ENCODE measurements at regions not wholly inside any gene's neighbourhood (a gene's known extent, or its start where the extent isn't known, plus 50 kb on each side); places are given as distances from the start of the nearest gene placed in this dataset.

DNA sequence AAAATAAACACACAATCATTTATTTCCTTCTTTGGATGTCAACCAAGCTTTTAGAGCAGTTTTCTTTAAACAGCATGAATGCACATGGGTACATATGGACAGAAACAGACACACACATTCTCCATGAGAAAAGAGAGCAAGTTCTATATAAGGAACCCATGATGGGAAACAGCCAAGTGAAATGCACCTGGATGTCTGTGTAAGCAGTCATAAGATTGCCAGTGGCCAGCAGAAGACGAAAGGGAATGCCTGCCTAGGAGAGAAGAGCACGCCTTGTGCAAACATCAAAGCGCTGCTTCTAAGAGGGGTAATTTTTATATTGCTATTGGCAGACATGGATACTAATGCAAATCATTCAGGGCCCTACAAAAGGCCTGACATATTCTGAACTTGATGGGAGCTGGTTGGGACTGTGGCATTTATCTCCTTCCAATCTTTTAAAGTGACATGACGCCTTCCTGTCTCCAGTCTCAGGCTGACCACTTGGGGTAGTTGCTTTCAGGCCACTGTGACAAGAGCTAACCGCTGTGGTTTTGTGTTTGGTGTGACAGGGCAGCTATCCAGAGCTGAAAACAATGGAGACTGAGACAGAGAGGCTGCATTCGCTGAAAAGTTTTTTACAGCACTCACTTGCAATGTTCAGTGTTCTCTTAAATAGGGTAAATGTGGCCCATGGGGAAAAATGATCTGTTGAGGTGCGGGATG lies 75.0 kb upstream of the DPT start:
- TF ChIP-seq, protein P1, sequence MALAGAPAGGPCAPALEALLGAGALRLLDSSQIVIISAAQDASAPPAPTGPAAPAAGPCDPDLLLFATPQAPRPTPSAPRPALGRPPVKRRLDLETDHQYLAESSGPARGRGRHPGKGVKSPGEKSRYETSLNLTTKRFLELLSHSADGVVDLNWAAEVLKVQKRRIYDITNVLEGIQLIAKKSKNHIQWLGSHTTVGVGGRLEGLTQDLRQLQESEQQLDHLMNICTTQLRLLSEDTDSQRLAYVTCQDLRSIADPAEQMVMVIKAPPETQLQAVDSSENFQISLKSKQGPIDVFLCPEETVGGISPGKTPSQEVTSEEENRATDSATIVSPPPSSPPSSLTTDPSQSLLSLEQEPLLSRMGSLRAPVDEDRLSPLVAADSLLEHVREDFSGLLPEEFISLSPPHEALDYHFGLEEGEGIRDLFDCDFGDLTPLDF (CRISPR knock-in tag; IDR thresholded peaks at IDR 0.05) = no peak
- TF ChIP-seq KAT7 (CRISPR knock-in tag; IDR thresholded peaks at IDR 0.05; ENCODE audit: borderline replicate concordance) = no peak
- TF ChIP-seq ZNF138 (CRISPR knock-in tag; conservative IDR thresholded peaks at IDR 0.05) = no peak
- TF ChIP-seq NR1H2 (CRISPR knock-in tag; IDR thresholded peaks at IDR 0.05) = no peak
- TF ChIP-seq, protein P2, sequence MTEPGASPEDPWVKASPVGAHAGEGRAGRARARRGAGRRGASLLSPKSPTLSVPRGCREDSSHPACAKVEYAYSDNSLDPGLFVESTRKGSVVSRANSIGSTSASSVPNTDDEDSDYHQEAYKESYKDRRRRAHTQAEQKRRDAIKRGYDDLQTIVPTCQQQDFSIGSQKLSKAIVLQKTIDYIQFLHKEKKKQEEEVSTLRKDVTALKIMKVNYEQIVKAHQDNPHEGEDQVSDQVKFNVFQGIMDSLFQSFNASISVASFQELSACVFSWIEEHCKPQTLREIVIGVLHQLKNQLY (CRISPR knock-in tag; IDR thresholded peaks at IDR 0.05) = no peak
